Kidney (tissue), 13 donors: ENCODE measurements at regions not wholly inside any gene's neighbourhood (a gene's known extent, or its start where the extent isn't known, plus 50 kb on each side); places are given as distances from the start of the nearest gene placed in this dataset.
"Not testable (repeated sequence)": the region's sequence is repeated elsewhere in the genome, so short reads cannot be mapped to it uniquely, and the experiment has no call there.

Source experiments
- DNase-seq, 5 donors: peaks; one replicate each; pipeline ENCODE4 v3.0.0-alpha.2; 2013 to 2020
- FAIRE-seq: peaks from 2 replicates; lab custom pipeline; 2012; peaks lifted over from hg19 to GRCh38; lab: Jason Lieb, UNC
- H3K27ac ChIP-seq, 2 donors: one replicate each; pipeline ENCODE4 v1.7.0; 2013; ENCODE audit warnings: low read depth in 2 of 2, low read length in 2 of 2, inconsistent platforms in 1 of 2
- H3K27me3 ChIP-seq: one replicate; pipeline ENCODE4 v1.7.1; 2013; ENCODE audit warnings: low read length, inconsistent platforms; ENCODE audit not compliant: control insufficient read depth, insufficient read depth
- H3K36me3 ChIP-seq, 3 donors: one replicate each; pipeline versions ENCODE4 v1.7.0 to v1.7.1; 2013; ENCODE audit warnings: low read length in 3 of 3, control low read depth in 1 of 3, inconsistent platforms in 1 of 3; ENCODE audit not compliant: insufficient read depth in 3 of 3, control insufficient read depth in 2 of 3
- H3K4me1 ChIP-seq, 3 donors: one replicate each; pipeline versions ENCODE4 v1.7.0 to v1.7.1; 2013; ENCODE audit warnings: low read length in 3 of 3, inconsistent platforms in 1 of 3, low read depth in 1 of 3; ENCODE audit not compliant: control insufficient read depth in 2 of 3, insufficient read depth in 2 of 3
- H3K4me3 ChIP-seq, 3 donors: one replicate each; pipeline versions ENCODE4 v1.7.0 to v1.8.1; 2013; ENCODE audit warnings: low read length in 3 of 3, control low read depth in 1 of 3, inconsistent platforms in 1 of 3
- H3K9ac ChIP-seq, 3 donors: one replicate each; pipeline versions ENCODE4 v1.7.0 to v1.7.1; 2013; ENCODE audit warnings: low read length in 3 of 3, control low read depth in 1 of 3, inconsistent platforms in 1 of 3
- H3K9me3 ChIP-seq, 3 donors: one replicate each; pipeline versions ENCODE4 v1.7.0 to v1.7.1; 2013; ENCODE audit warnings: low read length in 3 of 3, control low read depth in 1 of 3, inconsistent platforms in 1 of 3; ENCODE audit not compliant: control insufficient read depth in 2 of 3, insufficient read depth in 1 of 3
- CTCF ChIP-seq: IDR thresholded peaks from 3 replicates; pipeline ENCODE4 v1.5.1; 2012; ENCODE audit warnings: mild to moderate bottlenecking, moderate library complexity, borderline replicate concordance; ENCODE audit not compliant: insufficient read depth; ENCODE audit errors: extremely low read depth
- intact Hi-C: fragments of 100-400 bp; cut with DNase I; formaldehyde crosslinking; loops from one replicate; pipeline ENCODE4 v1.11.1; 2022
- donor health status: control.
- donor health status: control.
- donor health status: control.
- donor health status: control.
- donor health status: control.
- donor health status: DM: yes; HTN: yes; CAD: no.
- donor health status: Normal renal cell carcinoma (clear cell type).

- intact Hi-C loops = no loop called here
- Histone ChIP-seq H3K36me3 (no peaks in the 10 kb centered on the region), H3K27ac (no peak overlapping the region), H3K27me3 (no peaks in the 10 kb centered on the region), H3K4me1 (no peaks in the 10 kb centered on the region), H3K9me3 (no peaks in the 10 kb centered on the region), H3K9ac (no peak overlapping the region), H3K4me3 (no peak overlapping the region)
- no peak for FAIRE-seq
- no peak for DNase-seq
- TF ChIP-seq CTCF = no peak
Observed at GRCh38 chr6:775863-776262, 82.9 kb upstream of the EXOC2 start.

- H3K36me3 ChIP-seq, H3K9me3 ChIP-seq, H3K27me3 ChIP-seq, H3K4me3 ChIP-seq, H3K4me1 ChIP-seq, H3K9ac ChIP-seq, H3K27ac ChIP-seq, intact Hi-C loops, DNase-seq, FAIRE-seq: not testable (repeated sequence)
Observed at GRCh38 chr6:771683-772082, 78.7 kb upstream of the EXOC2 start.

GRCh38 chr6:767755-768512 is 75.0 kb upstream of the EXOC2 start:
- no peak overlapping the region for H3K27ac ChIP-seq
- FAIRE-seq (no peak), DNase-seq (no peak)
- H3K9me3 ChIP-seq = peaks cover 0 to 2% (median 0%) of the 10 kb centered on the region in 3 donors
- no peaks in the 10 kb centered on the region for H3K36me3 ChIP-seq
- no peaks in the 10 kb centered on the region for H3K27me3 ChIP-seq
- H3K4me3 ChIP-seq = no peak overlapping the region
- H3K9ac ChIP-seq = no peak overlapping the region
- H3K4me1 ChIP-seq = no peaks in the 10 kb centered on the region
- no peak for TF ChIP-seq CTCF
- intact Hi-C loops = no loop called here

DNA sequence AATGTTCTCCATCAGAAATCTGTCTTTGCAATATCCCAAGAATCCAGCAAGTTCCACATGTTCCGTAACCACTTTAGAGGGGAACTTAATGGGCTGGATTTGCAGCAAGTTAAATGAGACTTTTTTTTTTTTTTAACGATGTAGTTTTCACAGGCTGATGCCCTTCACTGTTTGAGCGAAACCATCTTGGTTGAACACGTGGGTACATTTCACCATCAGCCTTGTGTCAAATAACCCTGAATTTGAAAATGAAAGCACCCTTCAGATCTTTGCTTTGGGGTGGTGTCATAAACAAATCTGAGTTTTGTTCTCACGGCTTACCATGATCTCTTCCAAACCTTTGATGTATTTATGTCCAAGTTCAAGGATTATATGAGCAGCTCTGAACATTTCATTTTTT is 73.7 kb upstream of the EXOC2 start:
- DNase-seq (peak in 2 of 5 donors; percentile 33 to 50), FAIRE-seq (no peak)
- Histone ChIP-seq H3K36me3 (no peaks in the 10 kb centered on the region), H3K9ac (no peak overlapping the region), H3K4me1 (no peaks in the 10 kb centered on the region), H3K9me3 (peaks cover 0 to 2% (median 0%) of the 10 kb centered on the region in 3 donors), H3K27ac (no peak overlapping the region), H3K27me3 (no peaks in the 10 kb centered on the region), H3K4me3 (no peak overlapping the region)
- no peak for TF ChIP-seq CTCF
- intact Hi-C loops = no loop called here
